ENCODE measurements at regions not wholly inside any gene's neighbourhood (a gene's known extent, or its start where the extent isn't known, plus 50 kb on each side); places are given as distances from the start of the nearest gene placed in this dataset.

- no peak overlapping the region for H3K4me3 ChIP-seq (ENCODE audit: low read depth, low read length)
- TF ChIP-seq CTCF (conservative IDR thresholded peaks at IDR 0.05; ENCODE audit: low read depth, low read length): no peak
- no peak for DNase-seq (ENCODE audit: low read depth)
These were observed 1173.3 kb downstream of the GATA3 start for GRCh38 chr10:9227679-9228365.

- no peak for DNase-seq (ENCODE audit: low read depth)
- no peak for TF ChIP-seq CTCF (conservative IDR thresholded peaks at IDR 0.05; ENCODE audit: low read depth, low read length)
- no peak overlapping the region for H3K4me3 ChIP-seq (ENCODE audit: low read depth, low read length)
These were observed 1174.3 kb downstream of the GATA3 start for GRCh38 chr10:9228771-9229170.

GRCh38 chr10:9229702-9230244, 1175.3 kb downstream of the GATA3 start:
- TF ChIP-seq CTCF (conservative IDR thresholded peaks at IDR 0.05; ENCODE audit: low read depth, low read length): no peak
- DNase-seq (ENCODE audit: low read depth): no peak
- no peak overlapping the region for H3K4me3 ChIP-seq (ENCODE audit: low read depth, low read length)

- H3K4me3 ChIP-seq (ENCODE audit: low read depth, low read length): no peak overlapping the region
- no peak for DNase-seq (ENCODE audit: low read depth)
- no peak for TF ChIP-seq CTCF (conservative IDR thresholded peaks at IDR 0.05; ENCODE audit: low read depth, low read length)
These were observed 1176.1 kb downstream of the GATA3 start for GRCh38 chr10:9230625-9231024.

- TF ChIP-seq CTCF (conservative IDR thresholded peaks at IDR 0.05; ENCODE audit: low read depth, low read length): no peak
- H3K4me3 ChIP-seq (ENCODE audit: low read depth, low read length): no peak overlapping the region
- no peak for DNase-seq (ENCODE audit: low read depth)
These were observed 1179.7 kb downstream of the GATA3 start for GRCh38 chr10:9234191-9234590.

GRCh38 chr10:9238041-9238440, 1183.6 kb downstream of the GATA3 start:
- H3K4me3 ChIP-seq (ENCODE audit: low read depth, low read length): no peak overlapping the region
- no peak for DNase-seq (ENCODE audit: low read depth)
- TF ChIP-seq CTCF (conservative IDR thresholded peaks at IDR 0.05; ENCODE audit: low read depth, low read length): no peak

GRCh38 chr10:9239298-9239697, 1184.8 kb downstream of the GATA3 start:
- no peak for TF ChIP-seq CTCF (conservative IDR thresholded peaks at IDR 0.05; ENCODE audit: low read depth, low read length)
- H3K4me3 ChIP-seq (ENCODE audit: low read depth, low read length): no peak overlapping the region
- DNase-seq (ENCODE audit: low read depth): no peak

Data from choroid plexus epithelial cell (primary cell).